ENCODE measurements at regions not wholly inside any gene's neighbourhood (a gene's known extent, or its start where the extent isn't known, plus 50 kb on each side); places are given as distances from the start of the nearest gene placed in this dataset.
A peak's percentile ranks its signal among the peaks of the same experiment; 100 is the strongest.

- Histone ChIP-seq H4K20me1 (ENCODE audit: insufficient read depth, low read length) (no peaks in the 10 kb centered on the region), H3F3A (ENCODE audit: insufficient read depth, low read length) (0 out of 2 replicates have a peak, but pooled peaks cover 3% of the 10 kb centered on the region), H3K9me2 (replicated peaks; ENCODE audit: insufficient read depth, low read length) (no peaks in the 10 kb centered on the region), H3K9ac (ENCODE audit: low read length) (no peak overlapping the region), H3K27me3 (replicated peaks; ENCODE audit: insufficient read depth, low read length) (peaks cover 40% of the 10 kb centered on the region), H3K4me3 (ENCODE audit: low read length) (no peak overlapping the region), H3K9me3 (replicated peaks; ENCODE audit: insufficient read depth, low read length) (no peaks in the 10 kb centered on the region), H3K36me3 (replicated peaks; ENCODE audit: insufficient read depth, low read length) (no peaks in the 10 kb centered on the region), H3K4me2 (ENCODE audit: low read depth, low read length) (0 out of 2 replicates have a peak overlapping the region, but pooled peaks have one; percentile 3), H3K4me1 (ENCODE audit: low read length) (0 out of 2 replicates have a peak, but pooled peaks cover 4% of the 10 kb centered on the region), H3K27ac (ENCODE audit: low read length) (no peak overlapping the region), H3K79me2 (ENCODE audit: low read length) (no peaks in the 10 kb centered on the region), H2AFZ (ENCODE audit: low read length) (no peak overlapping the region)
- TF ChIP-seq EZH2phosphoT487 (IDR thresholded peaks at IDR 0.05; ENCODE audit: low read length) (no peak), CTCF (IDR thresholded peaks at IDR 0.05; ENCODE audit: low read length) (no peak), EZH2 (optimal IDR thresholded peaks at IDR 0.05; ENCODE audit: low read depth, low read length) (no peak)
- DNase-seq, result peak; percentile 89
Measured at GRCh38 chr2:59888015-59888414, 665.4 kb downstream of the BCL11A start.

DNA sequence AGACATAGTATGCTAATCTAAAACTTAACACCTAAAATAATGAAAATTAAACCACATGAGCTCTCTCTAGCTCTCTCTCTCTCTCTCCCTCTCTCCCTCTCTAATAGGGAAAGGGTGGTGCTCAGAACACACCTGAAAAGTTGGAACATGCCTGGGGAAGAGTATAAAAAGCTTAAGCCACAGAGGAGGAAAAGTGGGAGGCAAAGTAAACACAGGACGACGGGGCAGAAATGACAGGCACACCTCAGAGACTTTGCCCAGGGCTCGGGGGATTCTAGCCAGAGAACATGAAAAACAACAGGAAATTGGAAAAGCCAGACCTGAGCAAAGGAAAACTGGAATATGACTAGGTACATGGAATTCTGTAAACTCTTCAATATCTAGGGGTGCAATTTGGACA is 666.1 kb downstream of the BCL11A start:
- Histone ChIP-seq H3K4me1 (ENCODE audit: low read length) (0 out of 2 replicates have a peak, but pooled peaks cover 4% of the 10 kb centered on the region), H3K27me3 (replicated peaks; ENCODE audit: insufficient read depth, low read length) (peaks cover 40% of the 10 kb centered on the region), H3K9me2 (replicated peaks; ENCODE audit: insufficient read depth, low read length) (no peaks in the 10 kb centered on the region), H3K79me2 (ENCODE audit: low read length) (no peaks in the 10 kb centered on the region), H4K20me1 (ENCODE audit: insufficient read depth, low read length) (no peaks in the 10 kb centered on the region), H3K4me2 (ENCODE audit: low read depth, low read length) (0 out of 2 replicates have a peak overlapping the region, but pooled peaks have one; percentile 3), H2AFZ (ENCODE audit: low read length) (no peak overlapping the region), H3K27ac (ENCODE audit: low read length) (no peak overlapping the region), H3K4me3 (ENCODE audit: low read length) (no peak overlapping the region), H3K9me3 (replicated peaks; ENCODE audit: insufficient read depth, low read length) (no peaks in the 10 kb centered on the region), H3K36me3 (replicated peaks; ENCODE audit: insufficient read depth, low read length) (no peaks in the 10 kb centered on the region), H3F3A (ENCODE audit: insufficient read depth, low read length) (0 out of 2 replicates have a peak, but pooled peaks cover 3% of the 10 kb centered on the region), H3K9ac (ENCODE audit: low read length) (no peak overlapping the region)
- TF ChIP-seq CTCF (IDR thresholded peaks at IDR 0.05; ENCODE audit: low read length) (no peak), EZH2 (optimal IDR thresholded peaks at IDR 0.05; ENCODE audit: low read depth, low read length) (no peak), EZH2phosphoT487 (IDR thresholded peaks at IDR 0.05; ENCODE audit: low read length) (no peak)
- DNase-seq, result no peak

DNA sequence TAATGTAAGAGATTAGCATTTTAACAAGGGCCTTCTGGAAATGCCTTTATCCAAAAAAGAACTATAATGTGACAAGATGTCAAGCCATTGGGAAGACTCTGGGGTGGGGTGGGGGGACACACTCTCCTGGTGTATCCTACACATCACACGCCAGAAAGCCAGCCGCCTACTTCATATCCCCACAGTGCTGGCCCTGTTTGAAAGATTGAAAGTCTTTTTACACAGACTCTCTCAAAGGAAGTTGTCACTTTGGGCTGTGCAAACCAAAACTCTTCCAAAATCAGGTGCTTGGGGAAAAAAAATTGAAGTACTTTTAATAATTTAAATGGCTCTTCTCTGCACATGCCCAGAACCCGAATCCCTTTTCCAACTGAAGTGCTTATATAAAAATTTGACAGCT is 666.7 kb downstream of the BCL11A start:
- peaks cover 40% of the 10 kb centered on the region for H3K27me3 ChIP-seq (replicated peaks; ENCODE audit: insufficient read depth, low read length)
- H3K79me2 ChIP-seq (ENCODE audit: low read length), result no peaks in the 10 kb centered on the region
- H3K4me3 ChIP-seq (ENCODE audit: low read length), result no peak overlapping the region
- no peaks in the 10 kb centered on the region for H4K20me1 ChIP-seq (ENCODE audit: insufficient read depth, low read length)
- H3F3A ChIP-seq (ENCODE audit: insufficient read depth, low read length), result 0 out of 2 replicates have a peak, but pooled peaks cover 3% of the 10 kb centered on the region
- no peak overlapping the region for H3K4me2 ChIP-seq (ENCODE audit: low read depth, low read length)
- H3K9ac ChIP-seq (ENCODE audit: low read length), result no peak overlapping the region
- no peak for TF ChIP-seq EZH2 (optimal IDR thresholded peaks at IDR 0.05; ENCODE audit: low read depth, low read length)
- no peak for TF ChIP-seq CTCF (IDR thresholded peaks at IDR 0.05; ENCODE audit: low read length)
- TF ChIP-seq EZH2phosphoT487 (IDR thresholded peaks at IDR 0.05; ENCODE audit: low read length), result no peak
- no peaks in the 10 kb centered on the region for H3K9me3 ChIP-seq (replicated peaks; ENCODE audit: insufficient read depth, low read length)
- H3K36me3 ChIP-seq (replicated peaks; ENCODE audit: insufficient read depth, low read length), result no peaks in the 10 kb centered on the region
- H3K27ac ChIP-seq (ENCODE audit: low read length), result no peak overlapping the region
- no peaks in the 10 kb centered on the region for H3K9me2 ChIP-seq (replicated peaks; ENCODE audit: insufficient read depth, low read length)
- H2AFZ ChIP-seq (ENCODE audit: low read length), result no peak overlapping the region
- H3K4me1 ChIP-seq (ENCODE audit: low read length), result 0 out of 2 replicates have a peak, but pooled peaks cover 4% of the 10 kb centered on the region
- no peak for DNase-seq

Data from MM.1S (cell line).